K562 (cell line): ENCODE measurements at regions not wholly inside any gene's neighbourhood (a gene's known extent, or its start where the extent isn't known, plus 50 kb on each side); places are given as distances from the start of the nearest gene placed in this dataset.
A peak's percentile ranks its signal among the peaks of the same experiment; 100 is the strongest.

Experiments used
- CBX1 ChIP-seq: sonication (generic); IDR thresholded peaks from 2 replicates; pipeline ENCODE4 v1.6.1; 2016; ENCODE audit warnings: antibody characterized with exemption, low read depth, mild to moderate bottlenecking
- CREM ChIP-seq: IDR thresholded peaks from 2 replicates; pipeline ENCODE4 v1.6.1; 2014; ENCODE audit warnings: antibody characterized with exemption, low read depth
- CXXC5 ChIP-seq: fragments of 250-450 bp; sonication (Bioruptor Pico); IDR thresholded peaks from 2 replicates; pipeline ENCODE4 v1.8.0; 2022; ENCODE audit warnings: inconsistent platforms, mild to moderate bottlenecking, moderate library complexity
- EGR1 ChIP-seq: fragments of 450-650 bp; conservative IDR thresholded peaks from 2 replicates; pipeline ENCODE4 v1.6.1; 2017; ENCODE audit warnings: mild to moderate bottlenecking
- ELF1 ChIP-seq: fragments of 200-800 bp; sonication (Bioruptor generic); IDR thresholded peaks from 2 replicates; pipeline ENCODE4 v1.6.1; 2016; ENCODE audit warnings: missing genetic modification characterization, missing compliant biosample characterization
- ELF4 ChIP-seq: fragments of 450-650 bp; formaldehyde crosslinking; IDR thresholded peaks from 2 replicates; pipeline ENCODE4 v1.4.0; 2022; ENCODE audit warnings: missing genetic modification characterization
- FOXJ2 ChIP-seq: fragments of 200-800 bp; sonication (Bioruptor generic); IDR thresholded peaks from 2 replicates; pipeline ENCODE4 v1.6.1; 2016; ENCODE audit warnings: missing genetic modification characterization, missing compliant biosample characterization
- GMEB1 ChIP-seq: fragments of 250-450 bp; sonication (Bioruptor Pico); IDR thresholded peaks from 2 replicates; pipeline ENCODE4 v1.4.0; 2020; ENCODE audit warnings: mild to moderate bottlenecking
- HNRNPLL ChIP-seq: fragments of 200-400 bp; formaldehyde crosslinking; IDR thresholded peaks from 2 replicates; pipeline ENCODE4 v1.6.1; 2017; ENCODE audit warnings: low read length, low read depth, mild to moderate bottlenecking; ENCODE audit not compliant: poor library complexity, severe bottlenecking
- KDM5B ChIP-seq: fragments of 200-600 bp; sonication (generic); IDR thresholded peaks from 2 replicates; pipeline ENCODE4 v1.6.1; 2012; ENCODE audit warnings: low read depth, mild to moderate bottlenecking, moderate library complexity, low read length, control low read depth, inconsistent platforms; ENCODE audit not compliant: insufficient replicate concordance
- KLF6 ChIP-seq: fragments of 250-450 bp; sonication (Bioruptor Pico); IDR thresholded peaks from 2 replicates; pipeline ENCODE4 v1.4.0; 2020; ENCODE audit warnings: mild to moderate bottlenecking, moderate library complexity, borderline replicate concordance
- MAX ChIP-seq: sonication (generic); formaldehyde crosslinking; IDR thresholded peaks from 2 replicates; pipeline ENCODE4 v1.9.0; 2022; ENCODE audit warnings: mild to moderate bottlenecking, missing genetic modification reagents
- NONO ChIP-seq, 2 experiments: fragments of 200-400 bp in 1 of 2; fragments of 450-650 bp in 1 of 2; formaldehyde crosslinking in 1 of 2; IDR thresholded peaks; 2 replicates each; pipeline ENCODE4 v1.6.1; 2017; ENCODE audit warnings: low read depth in 2 of 2, mild to moderate bottlenecking in 2 of 2, moderate library complexity in 2 of 2, low read length in 1 of 2
- PHF20 ChIP-seq: fragments of 450-650 bp; IDR thresholded peaks from 2 replicates; pipeline ENCODE4 v1.6.1; 2018; ENCODE audit not compliant: partially characterized antibody
- POLR2A ChIP-seq: fragments of 450-650 bp; conservative IDR thresholded peaks from 2 replicates; pipeline ENCODE4 v1.6.1; 2016
- POLR2AphosphoS5 ChIP-seq: IDR thresholded peaks from 2 replicates; pipeline ENCODE4 v1.6.1; 2011; ENCODE audit warnings: mild to moderate bottlenecking, low read depth, low read length, moderate library complexity; ENCODE audit not compliant: control insufficient read depth, insufficient read depth
- VEZF1 ChIP-seq: fragments of 200-800 bp; sonication (Bioruptor generic); IDR thresholded peaks from 2 replicates; pipeline ENCODE4 v1.6.1; 2017; ENCODE audit warnings: missing genetic modification characterization, missing compliant biosample characterization
- ZFX ChIP-seq: sonication (generic); formaldehyde crosslinking; IDR thresholded peaks from 2 replicates; pipeline ENCODE4 v1.8.0; 2022; ENCODE audit warnings: mild to moderate bottlenecking, missing genetic modification reagents, moderate library complexity
- TF ChIP-seq, protein P1 (sequence below), 2 experiments: IDR thresholded peaks; 2 replicates each; pipeline ENCODE4 v1.6.1; 2011; ENCODE audit warnings: borderline replicate concordance in 1 of 2, control low read depth in 1 of 2, low read depth in 1 of 2, low read length in 1 of 2, mild to moderate bottlenecking in 1 of 2, mixed read lengths in 1 of 2, moderate library complexity in 1 of 2; ENCODE audit not compliant: insufficient read depth in 1 of 2, insufficient read length in 1 of 2, poor library complexity in 1 of 2, severe bottlenecking in 1 of 2; ENCODE audit errors: extremely low read depth in 1 of 2
- TF ChIP-seq, protein P2 (sequence below): conservative IDR thresholded peaks from 2 replicates; pipeline ENCODE4 v1.6.1; 2011; ENCODE audit warnings: low read depth, mild to moderate bottlenecking, low read length; ENCODE audit not compliant: control insufficient read depth

DNA sequence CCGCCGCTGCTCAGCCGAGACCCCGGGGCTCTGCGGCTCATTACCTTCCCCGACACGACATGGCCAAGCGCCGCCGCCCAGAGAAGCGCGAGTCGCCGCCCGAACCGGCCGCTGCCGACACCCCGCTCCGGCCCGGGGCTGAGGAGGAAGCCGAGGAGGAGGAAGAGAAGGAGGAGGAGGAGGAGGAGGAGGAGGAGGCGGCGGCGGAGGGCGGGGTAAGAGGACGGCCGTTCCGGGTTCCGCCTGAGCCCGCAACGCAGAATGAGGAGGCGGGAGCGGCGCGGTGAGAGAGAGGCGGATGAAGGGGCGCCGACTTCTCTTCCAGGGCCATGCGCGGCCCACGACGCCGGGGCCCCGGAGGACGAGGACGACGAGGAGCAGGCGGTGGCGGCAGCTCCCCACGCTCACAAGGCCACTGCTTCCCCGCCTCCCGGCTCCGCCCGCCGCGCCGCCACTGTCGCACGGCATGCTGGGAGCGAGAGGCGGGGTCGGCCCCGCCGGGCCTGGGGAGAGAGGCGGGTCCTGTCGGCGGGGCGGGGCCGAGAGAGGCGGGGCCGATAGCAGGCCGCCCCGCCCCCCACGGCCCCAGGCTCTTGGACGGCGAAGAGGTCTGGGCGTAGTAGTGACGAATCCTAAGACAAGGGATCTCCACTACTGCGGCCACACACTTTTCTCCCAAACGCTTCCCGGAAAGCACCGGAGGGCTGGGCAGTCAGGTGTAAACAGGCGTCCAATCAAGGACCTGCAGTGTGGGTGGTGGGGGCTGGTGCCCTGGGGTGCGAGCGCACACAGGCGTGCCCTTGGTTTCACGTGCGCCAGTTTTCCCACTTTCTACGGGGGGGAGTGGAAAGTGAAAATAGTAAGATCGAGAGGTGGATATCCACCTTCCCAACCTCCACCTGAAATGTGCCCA lies 67.9 kb upstream of the SPN start (continued):
- TF ChIP-seq ZFX (CRISPR knock-in tag): peak; percentile 83
- peak; percentile 36 for TF ChIP-seq KDM5B
- 0 out of 2 replicates have a peak, but pooled peaks have one; percentile 23 for TF ChIP-seq KLF6 (CRISPR knock-in tag)
- TF ChIP-seq GMEB1: peak; percentile 26; the same call in 1 of the 2 replicates
- peak; percentile 73; the same call in 1 of the 2 replicates for TF ChIP-seq ELF4 (CRISPR knock-in tag)
- TF ChIP-seq VEZF1 (CRISPR knock-in tag): peak; percentile 85
- peak; percentile 66 for TF ChIP-seq POLR2AphosphoS5
- peak; percentile 73 for TF ChIP-seq ELF1 (tag)
- TF ChIP-seq POLR2A: peak; percentile 57; the same call in 1 of the 2 replicates
- TF ChIP-seq, protein P1, sequence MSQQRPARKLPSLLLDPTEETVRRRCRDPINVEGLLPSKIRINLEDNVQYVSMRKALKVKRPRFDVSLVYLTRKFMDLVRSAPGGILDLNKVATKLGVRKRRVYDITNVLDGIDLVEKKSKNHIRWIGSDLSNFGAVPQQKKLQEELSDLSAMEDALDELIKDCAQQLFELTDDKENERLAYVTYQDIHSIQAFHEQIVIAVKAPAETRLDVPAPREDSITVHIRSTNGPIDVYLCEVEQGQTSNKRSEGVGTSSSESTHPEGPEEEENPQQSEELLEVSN (IDR thresholded peaks at IDR 0.05; ENCODE audit: borderline replicate concordance in 1 of 2, extremely low read depth in 1 of 2, insufficient read depth in 1 of 2, insufficient read length in 1 of 2, low read depth in 1 of 2, low read length in 1 of 2, poor library complexity in 1 of 2, severe bottlenecking in 1 of 2): peak; percentile 14 to 66
- TF ChIP-seq EGR1: peak; percentile 81
- TF ChIP-seq FOXJ2 (tag): 0 out of 2 replicates have a peak, but pooled peaks have one; percentile 30
- TF ChIP-seq, protein P2, sequence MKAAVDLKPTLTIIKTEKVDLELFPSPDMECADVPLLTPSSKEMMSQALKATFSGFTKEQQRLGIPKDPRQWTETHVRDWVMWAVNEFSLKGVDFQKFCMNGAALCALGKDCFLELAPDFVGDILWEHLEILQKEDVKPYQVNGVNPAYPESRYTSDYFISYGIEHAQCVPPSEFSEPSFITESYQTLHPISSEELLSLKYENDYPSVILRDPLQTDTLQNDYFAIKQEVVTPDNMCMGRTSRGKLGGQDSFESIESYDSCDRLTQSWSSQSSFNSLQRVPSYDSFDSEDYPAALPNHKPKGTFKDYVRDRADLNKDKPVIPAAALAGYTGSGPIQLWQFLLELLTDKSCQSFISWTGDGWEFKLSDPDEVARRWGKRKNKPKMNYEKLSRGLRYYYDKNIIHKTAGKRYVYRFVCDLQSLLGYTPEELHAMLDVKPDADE: peak; percentile 24; the same call in 1 of the 2 replicates
- TF ChIP-seq CXXC5: peak; percentile 76; the same call in 1 of the 2 replicates
- peak; percentile 14 for TF ChIP-seq PHF20
- peak; percentile 58; the same call in 1 of the 2 replicates for TF ChIP-seq CREM
- peak; percentile 64; the same call in 1 of the 2 replicates for TF ChIP-seq CBX1
- peak; percentile 67 for TF ChIP-seq HNRNPLL
- peak in 1 of 2 experiments; percentile 63; a peak in 1 of 4 replicates for TF ChIP-seq NONO (IDR thresholded peaks at IDR 0.05; ENCODE audit: low read depth in 2 of 2, low read length in 1 of 2)
- peak; percentile 36; the same call in 1 of the 2 replicates for TF ChIP-seq MAX (CRISPR knock-in tag)
